Keratinocyte (primary cell): ENCODE measurements at regions not wholly inside any gene's neighbourhood (a gene's known extent, or its start where the extent isn't known, plus 50 kb on each side); places are given as distances from the start of the nearest gene placed in this dataset.

Source experiments
- DNase-seq: peaks from one replicate; pipeline ENCODE4 v3.0.0-alpha.2; 2011; ENCODE audit warnings: low read depth, missing footprints, low spot score
- FAIRE-seq: peaks from 2 replicates; lab custom pipeline; 2011; peaks lifted over from hg19 to GRCh38; lab: Jason Lieb, UNC
- H2AFZ ChIP-seq: 2 replicates; pipeline ENCODE4 v1.6.0; 2012; ENCODE audit warnings: low read length, control low read depth, inconsistent platforms; ENCODE audit not compliant: control insufficient read depth
- H3K27ac ChIP-seq: 2 replicates; pipeline ENCODE4 v1.5.1; 2011; ENCODE audit warnings: low read length; ENCODE audit not compliant: control insufficient read depth, insufficient read depth
- H3K27me3 ChIP-seq: 3 replicates; pipeline ENCODE4 v1.6.0; 2011; ENCODE audit warnings: low read length; ENCODE audit not compliant: control insufficient read depth, insufficient read depth; ENCODE audit errors: extremely low read depth
- H3K36me3 ChIP-seq, 2 experiments: 2 replicates in 1 of 2; 3 replicates in 1 of 2; pipeline ENCODE4 v1.5.1; 2011; ENCODE audit warnings: low read length in 2 of 2, mild to moderate bottlenecking in 1 of 2; ENCODE audit not compliant: control insufficient read depth in 2 of 2, insufficient read depth in 2 of 2; ENCODE audit errors: extremely low read depth in 1 of 2
- H3K4me1 ChIP-seq: 3 replicates; pipeline ENCODE4 v1.5.1; 2011; ENCODE audit warnings: low read length; ENCODE audit not compliant: control insufficient read depth, insufficient read depth; ENCODE audit errors: extremely low read depth
- H3K4me2 ChIP-seq: 3 replicates; pipeline ENCODE4 v1.6.0; 2011; ENCODE audit warnings: low read depth, low read length; ENCODE audit not compliant: control insufficient read depth, insufficient read depth; ENCODE audit errors: extremely low read depth
- H3K4me3 ChIP-seq, 3 experiments: fragments of 200-600 bp in 1 of 3; sonication (generic) in 1 of 3; 2 replicates in 2 of 3; 3 replicates in 1 of 3; pipeline ENCODE4 v1.5.1; 2011 to 2016; ENCODE audit warnings: low read length in 3 of 3, mild to moderate bottlenecking in 3 of 3, control low read depth in 2 of 3, inconsistent platforms in 1 of 3, low read depth in 1 of 3, mixed read lengths in 1 of 3, mixed run types in 1 of 3, moderate library complexity in 1 of 3; ENCODE audit not compliant: control insufficient read depth in 2 of 3, insufficient read depth in 2 of 3; ENCODE audit errors: extremely low read depth in 1 of 3
- H3K79me2 ChIP-seq: 2 replicates; pipeline ENCODE4 v1.6.0; 2012; ENCODE audit warnings: low read length; ENCODE audit not compliant: control insufficient read depth, insufficient read depth
- H3K9ac ChIP-seq: 3 replicates; pipeline ENCODE4 v1.6.0; 2011; ENCODE audit warnings: low read length; ENCODE audit not compliant: control insufficient read depth, insufficient read depth; ENCODE audit errors: extremely low read depth
- H3K9me1 ChIP-seq: 3 replicates; pipeline ENCODE4 v1.6.0; 2011; ENCODE audit warnings: low read length; ENCODE audit not compliant: control insufficient read depth, insufficient read depth; ENCODE audit errors: extremely low read depth
- H3K9me3 ChIP-seq: 2 replicates; pipeline ENCODE4 v1.5.1; 2012; ENCODE audit warnings: low read depth, low read length; ENCODE audit not compliant: control insufficient read depth
- H4K20me1 ChIP-seq: 3 replicates; pipeline ENCODE4 v1.6.0; 2011; ENCODE audit warnings: low read length; ENCODE audit not compliant: control insufficient read depth, insufficient read depth; ENCODE audit errors: extremely low read depth
- CTCF ChIP-seq, 3 experiments: IDR thresholded peaks in 1 of 3; conservative IDR thresholded peaks in 1 of 3; optimal IDR thresholded peaks in 1 of 3; 2 replicates in 2 of 3; 3 replicates in 1 of 3; pipeline versions ENCODE3 to v1.5.1; 2011; ENCODE audit warnings: low read length in 3 of 3, mild to moderate bottlenecking in 3 of 3, moderate library complexity in 2 of 3, control low read depth in 1 of 3, inconsistent platforms in 1 of 3; ENCODE audit not compliant: insufficient read depth in 2 of 3; ENCODE audit errors: extremely low read depth in 1 of 3
- EZH2 ChIP-seq: IDR thresholded peaks from one replicate; pipeline ENCODE4 v1.6.1; 2012; ENCODE audit warnings: inconsistent platforms, mild to moderate bottlenecking, low read length, moderate library complexity
- dilution Hi-C: fragments of 300-500 bp; cut with MboI; formaldehyde crosslinking; loops from one replicate; pipeline ENCODE4 v1.7.0; 2020; ENCODE audit warnings: low sequenced_read_pairs; ENCODE audit not compliant: extremely low pct_ligation_motif_present

GRCh38 chr5:21219251-21219650 lies 1231.3 kb upstream of the CDH18 start:
- no peak overlapping the region for H3K4me2 ChIP-seq

DNA sequence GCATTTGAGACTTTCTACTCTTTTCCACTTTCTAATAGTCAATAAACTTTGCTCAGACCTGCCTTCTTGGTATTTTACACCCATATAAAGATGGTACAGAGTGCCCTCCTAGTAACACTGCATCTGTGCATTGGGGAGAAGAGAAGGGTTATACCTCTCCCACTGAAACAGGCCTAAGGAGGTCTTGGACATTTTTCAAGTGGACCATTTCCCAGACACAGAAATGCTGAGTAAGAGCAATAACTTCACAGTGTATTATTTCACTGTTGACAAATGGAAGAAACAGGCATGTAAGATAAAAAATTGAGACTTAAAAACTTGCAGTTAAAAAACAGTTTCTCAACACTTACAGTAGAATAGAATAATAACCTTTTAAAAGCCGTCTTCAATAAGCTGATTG lies 1224.0 kb upstream of the CDH18 start:
- Histone ChIP-seq H3K9me3 (no peaks in the 10 kb centered on the region), H3K9me1 (no peaks in the 10 kb centered on the region), H3K36me3 (no peaks in the 10 kb centered on the region), H4K20me1 (no peaks in the 10 kb centered on the region), H2AFZ (no peak overlapping the region), H3K79me2 (no peaks in the 10 kb centered on the region), H3K27ac (no peak overlapping the region), H3K4me2 (no peak overlapping the region), H3K4me3 (no peak overlapping the region), H3K9ac (no peak overlapping the region), H3K27me3 (no peaks in the 10 kb centered on the region), H3K4me1 (no peaks in the 10 kb centered on the region)
- dilution Hi-C loops: no loop called here
- TF ChIP-seq CTCF (optimal IDR thresholded peaks at IDR 0.05 in 1 of 3, IDR thresholded peaks at IDR 0.05 in 1 of 3, conservative IDR thresholded peaks at IDR 0.05 in 1 of 3; ENCODE audit: extremely low read depth in 1 of 3, insufficient read depth in 2 of 3, low read length in 3 of 3) (no peak), EZH2 (no peak)
- FAIRE-seq (no peak), DNase-seq (no peak)

More at GRCh38 chr5:21219251-21219650, 1231.3 kb upstream of the CDH18 start:
- DNase-seq (no peak), FAIRE-seq (no peak)
- no peak for TF ChIP-seq EZH2
- no peak for TF ChIP-seq CTCF (optimal IDR thresholded peaks at IDR 0.05 in 1 of 3, IDR thresholded peaks at IDR 0.05 in 1 of 3, conservative IDR thresholded peaks at IDR 0.05 in 1 of 3; ENCODE audit: extremely low read depth in 1 of 3, insufficient read depth in 2 of 3, low read length in 3 of 3)
- dilution Hi-C loops: no loop called here
- no peaks in the 10 kb centered on the region for H3K9me3 ChIP-seq
- H3K9me1 ChIP-seq: no peaks in the 10 kb centered on the region
- no peaks in the 10 kb centered on the region for H3K36me3 ChIP-seq
- no peak overlapping the region for H3K9ac ChIP-seq
- no peaks in the 10 kb centered on the region for H4K20me1 ChIP-seq
- no peaks in the 10 kb centered on the region for H3K4me1 ChIP-seq
- H3K4me3 ChIP-seq: no peak overlapping the region
- no peak overlapping the region for H2AFZ ChIP-seq
- H3K79me2 ChIP-seq: no peaks in the 10 kb centered on the region
- H3K27me3 ChIP-seq: no peaks in the 10 kb centered on the region
- H3K27ac ChIP-seq: no peak overlapping the region
